Mammary epithelial cell (primary cell): ENCODE measurements at regions not wholly inside any gene's neighbourhood (a gene's known extent, or its start where the extent isn't known, plus 50 kb on each side); places are given as distances from the start of the nearest gene placed in this dataset.

Experiments
- EZH2 ChIP-seq: IDR thresholded peaks from 2 replicates; pipeline ENCODE4 v1.6.1; 2012; ENCODE audit warnings: low read length, inconsistent platforms, borderline replicate concordance
- TF ChIP-seq, protein P1 (sequence below), 2 donors: IDR thresholded peaks in 1 of 2; conservative IDR thresholded peaks in 1 of 2; 2 replicates each; pipeline ENCODE4 v1.5.1; 2011 to 2012; ENCODE audit warnings: inconsistent platforms in 2 of 2, low read length in 2 of 2, mild to moderate bottlenecking in 2 of 2, control low read depth in 1 of 2, low read depth in 1 of 2; ENCODE audit not compliant: insufficient read depth in 1 of 2; ENCODE audit errors: extremely low read depth in 1 of 2

DNA sequence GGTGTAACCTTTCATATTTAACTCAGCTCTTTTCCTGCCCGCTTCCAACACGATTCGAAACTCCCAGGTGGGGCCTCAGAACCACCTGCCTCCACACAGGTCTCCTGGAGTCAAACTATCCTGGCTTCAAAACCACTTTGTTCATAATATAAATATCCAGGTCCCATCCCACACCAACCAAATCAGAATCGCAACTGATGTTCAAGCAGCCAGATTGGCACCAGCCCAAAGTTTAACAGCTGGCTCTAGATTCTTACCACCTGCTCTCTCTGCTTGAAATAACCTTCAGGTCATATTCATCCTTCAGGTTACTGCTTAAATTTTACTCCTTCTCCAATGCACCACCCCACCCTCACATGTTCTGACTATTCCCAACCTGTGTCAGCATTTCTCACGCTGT, 231.4 kb upstream of the TRPM3 start:
- TF ChIP-seq, protein P1, sequence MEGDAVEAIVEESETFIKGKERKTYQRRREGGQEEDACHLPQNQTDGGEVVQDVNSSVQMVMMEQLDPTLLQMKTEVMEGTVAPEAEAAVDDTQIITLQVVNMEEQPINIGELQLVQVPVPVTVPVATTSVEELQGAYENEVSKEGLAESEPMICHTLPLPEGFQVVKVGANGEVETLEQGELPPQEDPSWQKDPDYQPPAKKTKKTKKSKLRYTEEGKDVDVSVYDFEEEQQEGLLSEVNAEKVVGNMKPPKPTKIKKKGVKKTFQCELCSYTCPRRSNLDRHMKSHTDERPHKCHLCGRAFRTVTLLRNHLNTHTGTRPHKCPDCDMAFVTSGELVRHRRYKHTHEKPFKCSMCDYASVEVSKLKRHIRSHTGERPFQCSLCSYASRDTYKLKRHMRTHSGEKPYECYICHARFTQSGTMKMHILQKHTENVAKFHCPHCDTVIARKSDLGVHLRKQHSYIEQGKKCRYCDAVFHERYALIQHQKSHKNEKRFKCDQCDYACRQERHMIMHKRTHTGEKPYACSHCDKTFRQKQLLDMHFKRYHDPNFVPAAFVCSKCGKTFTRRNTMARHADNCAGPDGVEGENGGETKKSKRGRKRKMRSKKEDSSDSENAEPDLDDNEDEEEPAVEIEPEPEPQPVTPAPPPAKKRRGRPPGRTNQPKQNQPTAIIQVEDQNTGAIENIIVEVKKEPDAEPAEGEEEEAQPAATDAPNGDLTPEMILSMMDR (conservative IDR thresholded peaks at IDR 0.05 in 1 of 2, IDR thresholded peaks at IDR 0.05 in 1 of 2; ENCODE audit: extremely low read depth in 1 of 2, insufficient read depth in 1 of 2, low read depth in 1 of 2, low read length in 2 of 2), result no peak
- TF ChIP-seq EZH2, result no peak
